Fibroblast of skin of left biceps (primary cell): ENCODE measurements at regions not wholly inside any gene's neighbourhood (a gene's known extent, or its start where the extent isn't known, plus 50 kb on each side); places are given as distances from the start of the nearest gene placed in this dataset.
A peak's percentile ranks its signal among the peaks of the same experiment; 100 is the strongest.
"Not testable (repeated sequence)": the region's sequence is repeated elsewhere in the genome, so short reads cannot be mapped to it uniquely, and the experiment has no call there.

Experiments
- DNase-seq, 2 experiments: peaks; one replicate each; pipeline ENCODE4 v3.0.0-alpha.2; 2013; ENCODE audit warnings: low read depth in 2 of 2

- DNase-seq: no peak
Measured at GRCh38 chr4:82247629-82248028, 126.2 kb downstream of the HNRNPD start.

- DNase-seq: no peak
Measured at GRCh38 chr4:82247171-82247570, 126.6 kb downstream of the HNRNPD start.

- no peak for DNase-seq
Measured at GRCh38 chr4:82241534-82241933, 132.3 kb downstream of the HNRNPD start.

GRCh38 chr4:82240410-82240809, 133.4 kb downstream of the HNRNPD start:
- no peak for DNase-seq

GRCh38 chr4:82237142-82237541, 136.6 kb downstream of the HNRNPD start:
- not testable (repeated sequence) for DNase-seq

- DNase-seq: no peak
Measured at GRCh38 chr4:82235346-82235745, 138.4 kb downstream of the HNRNPD start.

GRCh38 chr4:82232891-82233290, 140.9 kb downstream of the HNRNPD start:
- DNase-seq: no peak

- no peak for DNase-seq
Measured at GRCh38 chr4:82231806-82232205, 142.0 kb downstream of the HNRNPD start.

- no peak for DNase-seq
Measured at GRCh38 chr4:82230306-82230705, 143.5 kb downstream of the HNRNPD start.

- DNase-seq: no peak
Measured at GRCh38 chr4:82225030-82225429, 148.8 kb downstream of the HNRNPD start.

GRCh38 chr4:82223715-82224114, 150.1 kb downstream of the HNRNPD start:
- DNase-seq: no peak

- no peak for DNase-seq
Measured at GRCh38 chr4:82219346-82219745, 154.4 kb downstream of the HNRNPD start.

- no peak for DNase-seq
Measured at GRCh38 chr4:82217986-82218715, 155.6 kb downstream of the HNRNPD start.

- DNase-seq: no peak
Measured at GRCh38 chr4:82216219-82216618, 157.6 kb downstream of the HNRNPD start.

- DNase-seq: no peak
Measured at GRCh38 chr4:82215800-82216199, 158.0 kb downstream of the HNRNPD start.

- no peak for DNase-seq
Measured at GRCh38 chr4:82215039-82215438, 158.8 kb downstream of the HNRNPD start.

- DNase-seq: no peak
Measured at GRCh38 chr4:82213485-82214417, 160.0 kb downstream of the HNRNPD start.

GRCh38 chr4:82201805-82202641, 171.8 kb downstream of the HNRNPD start:
- DNase-seq: peak in 1 of 2 experiments; percentile 12

- DNase-seq: no peak
Measured at GRCh38 chr4:82201303-82201702, 172.5 kb downstream of the HNRNPD start.

- DNase-seq: no peak
Measured at GRCh38 chr4:82200046-82200445, 173.7 kb downstream of the HNRNPD start.

GRCh38 chr4:82194329-82194728, 179.5 kb downstream of the HNRNPD start:
- DNase-seq: no peak
